Fibroblast of pulmonary artery (primary cell): ENCODE measurements at regions not wholly inside any gene's neighbourhood (a gene's known extent, or its start where the extent isn't known, plus 50 kb on each side); places are given as distances from the start of the nearest gene placed in this dataset.

ENCODE experiments used
- DNase-seq: peaks from one replicate; pipeline ENCODE4 v3.0.0-alpha.2; 2010; ENCODE audit warnings: low read depth
- H3K4me3 ChIP-seq: replicated peaks from 2 replicates; pipeline ENCODE4 v1.5.1; 2011; ENCODE audit warnings: low read depth, mild to moderate bottlenecking, control low read depth, low read length, moderate library complexity
- TF ChIP-seq, protein P1 (sequence below): IDR thresholded peaks from 2 replicates; pipeline ENCODE4 v1.5.1; 2011; ENCODE audit warnings: mild to moderate bottlenecking, control low read depth, low read length, inconsistent platforms; ENCODE audit errors: missing control alignments

DNA sequence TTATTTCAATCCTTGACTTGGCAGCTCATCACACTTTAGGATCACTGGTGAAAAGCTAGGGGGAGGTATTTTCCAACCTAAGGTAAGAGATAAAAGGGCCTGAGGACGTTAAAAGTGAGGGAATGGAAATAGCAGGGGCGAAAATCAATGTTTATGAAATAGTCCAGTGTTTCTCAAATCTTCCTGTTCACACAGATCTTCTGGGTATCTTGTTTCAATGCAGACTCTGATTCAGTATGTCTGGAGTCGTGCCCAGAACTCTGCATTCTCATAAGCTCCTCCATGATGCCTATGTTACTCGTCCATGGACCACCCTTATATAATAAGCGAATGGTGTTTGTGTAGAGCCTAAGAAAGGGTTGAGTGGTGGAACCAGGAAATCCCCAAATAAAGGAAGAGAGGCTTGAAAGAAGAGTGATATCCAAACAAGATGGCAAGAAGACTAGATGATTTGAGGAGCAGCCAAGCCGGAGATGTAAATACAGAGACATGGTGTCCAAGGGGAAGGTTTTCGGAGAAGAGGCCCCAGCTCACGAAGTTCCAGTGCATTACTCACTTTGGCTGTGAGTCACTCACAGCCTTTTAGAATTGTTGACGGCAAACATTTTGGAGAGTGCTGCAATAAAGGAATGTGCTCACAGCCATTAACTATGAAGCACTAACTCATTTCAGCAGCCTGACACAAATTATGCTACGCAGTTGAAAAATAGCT, 215.6 kb upstream of the PPARGC1A start:
- H3K4me3 ChIP-seq, result no peak overlapping the region
- TF ChIP-seq, protein P1, sequence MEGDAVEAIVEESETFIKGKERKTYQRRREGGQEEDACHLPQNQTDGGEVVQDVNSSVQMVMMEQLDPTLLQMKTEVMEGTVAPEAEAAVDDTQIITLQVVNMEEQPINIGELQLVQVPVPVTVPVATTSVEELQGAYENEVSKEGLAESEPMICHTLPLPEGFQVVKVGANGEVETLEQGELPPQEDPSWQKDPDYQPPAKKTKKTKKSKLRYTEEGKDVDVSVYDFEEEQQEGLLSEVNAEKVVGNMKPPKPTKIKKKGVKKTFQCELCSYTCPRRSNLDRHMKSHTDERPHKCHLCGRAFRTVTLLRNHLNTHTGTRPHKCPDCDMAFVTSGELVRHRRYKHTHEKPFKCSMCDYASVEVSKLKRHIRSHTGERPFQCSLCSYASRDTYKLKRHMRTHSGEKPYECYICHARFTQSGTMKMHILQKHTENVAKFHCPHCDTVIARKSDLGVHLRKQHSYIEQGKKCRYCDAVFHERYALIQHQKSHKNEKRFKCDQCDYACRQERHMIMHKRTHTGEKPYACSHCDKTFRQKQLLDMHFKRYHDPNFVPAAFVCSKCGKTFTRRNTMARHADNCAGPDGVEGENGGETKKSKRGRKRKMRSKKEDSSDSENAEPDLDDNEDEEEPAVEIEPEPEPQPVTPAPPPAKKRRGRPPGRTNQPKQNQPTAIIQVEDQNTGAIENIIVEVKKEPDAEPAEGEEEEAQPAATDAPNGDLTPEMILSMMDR, result peak; percentile 2
- DNase-seq, result peak; percentile 90

DNA sequence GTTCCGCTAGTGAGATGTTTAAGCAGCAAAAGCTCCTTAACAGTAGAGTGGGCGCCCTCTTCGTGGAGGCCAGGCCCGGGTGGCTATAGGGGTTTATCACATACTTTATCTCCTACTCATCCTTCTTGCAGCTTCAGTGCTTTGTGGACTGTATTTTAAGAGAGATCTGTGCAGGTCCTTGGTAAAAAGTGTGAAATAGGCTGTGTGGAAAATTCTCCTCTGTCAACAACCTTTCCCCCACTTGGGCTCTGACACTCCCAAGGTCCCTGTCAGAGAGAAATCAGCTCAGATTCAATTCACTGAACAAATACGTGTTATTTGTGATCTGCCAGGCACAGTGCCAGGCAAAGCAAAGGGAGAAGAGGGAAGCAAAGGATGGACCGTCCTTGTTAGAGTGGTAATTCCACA, 214.3 kb upstream of the PPARGC1A start:
- TF ChIP-seq, protein P1, result no peak
- H3K4me3 ChIP-seq, result no peak overlapping the region
- peak; percentile 32 for DNase-seq

DNA sequence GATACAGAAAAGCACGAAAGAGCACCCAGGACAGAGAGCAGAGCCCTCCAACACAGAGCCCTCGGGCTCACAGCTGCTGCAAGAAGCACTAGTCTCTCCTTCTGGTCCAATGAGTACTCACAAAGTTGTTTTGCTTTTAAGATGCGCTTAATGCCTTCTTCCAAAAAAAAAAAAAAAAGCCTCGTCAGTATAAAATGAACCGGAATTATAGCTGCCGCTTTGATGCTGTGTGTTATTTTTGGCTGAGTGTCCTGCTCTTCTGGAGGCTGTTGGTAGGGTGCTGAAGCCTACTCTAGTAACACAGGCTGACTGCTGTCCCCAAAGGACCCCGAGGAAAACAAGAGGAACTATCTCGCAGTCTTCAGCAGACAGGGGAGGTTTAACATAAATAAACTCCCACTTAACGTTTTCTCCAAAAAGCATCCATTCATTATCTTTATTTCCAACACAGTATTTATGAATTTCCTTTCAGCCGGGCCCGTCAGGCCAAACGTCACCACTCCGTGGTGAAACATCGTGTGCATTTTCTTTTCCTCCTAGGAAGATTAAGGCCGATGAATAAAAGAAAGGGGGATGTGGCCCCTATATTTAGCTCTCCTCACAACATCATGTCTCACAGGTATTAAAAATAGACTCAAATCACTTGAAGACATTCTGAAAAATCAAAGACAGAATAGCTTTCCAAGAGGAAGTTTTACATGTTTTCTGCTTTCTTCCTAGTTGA, 213.7 kb upstream of the PPARGC1A start:
- no peak overlapping the region for H3K4me3 ChIP-seq
- TF ChIP-seq, protein P1, result no peak
- DNase-seq, result peak; percentile 72

DNA sequence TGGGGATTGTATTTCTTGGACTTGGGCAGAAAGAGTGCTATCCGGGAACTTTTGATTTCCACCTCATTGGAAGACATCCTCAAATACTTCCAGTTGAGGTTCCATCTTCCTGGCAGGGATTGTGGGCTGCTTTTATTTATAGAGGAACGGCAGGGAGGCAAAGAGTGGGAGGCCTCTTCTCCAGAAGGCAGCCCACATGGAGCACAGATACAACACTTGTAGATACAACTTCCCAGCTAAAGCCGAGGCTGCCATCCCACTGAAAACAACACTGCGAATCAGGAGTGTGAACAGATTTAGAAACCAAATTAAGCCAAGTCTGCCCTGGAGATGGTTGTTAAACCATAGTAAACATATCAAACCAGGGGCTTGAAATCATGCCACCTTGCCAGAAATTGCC, 212.8 kb upstream of the PPARGC1A start:
- TF ChIP-seq, protein P1, result no peak
- no peak overlapping the region for H3K4me3 ChIP-seq
- DNase-seq, result no peak

DNA sequence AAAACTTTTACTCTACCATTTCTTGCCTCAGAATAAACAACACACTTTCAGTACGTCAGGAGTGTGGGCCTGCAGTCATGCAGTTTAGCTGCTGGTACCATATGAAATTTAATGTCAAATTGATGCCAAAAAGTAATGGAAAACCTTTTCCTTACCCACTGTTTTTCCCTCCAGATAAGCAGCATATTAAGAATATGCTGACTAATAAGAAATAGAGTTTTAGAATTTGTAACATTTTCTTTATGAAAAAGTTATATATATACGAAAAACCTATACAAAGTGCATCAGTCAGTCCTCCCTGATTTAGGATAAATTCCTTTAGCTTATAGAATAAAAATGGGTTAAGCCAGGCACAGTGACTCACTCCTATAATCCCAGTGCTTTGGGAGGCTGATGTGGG, 206.8 kb upstream of the PPARGC1A start:
- TF ChIP-seq, protein P1, result no peak
- no peak for DNase-seq
- H3K4me3 ChIP-seq, result no peak overlapping the region

DNA sequence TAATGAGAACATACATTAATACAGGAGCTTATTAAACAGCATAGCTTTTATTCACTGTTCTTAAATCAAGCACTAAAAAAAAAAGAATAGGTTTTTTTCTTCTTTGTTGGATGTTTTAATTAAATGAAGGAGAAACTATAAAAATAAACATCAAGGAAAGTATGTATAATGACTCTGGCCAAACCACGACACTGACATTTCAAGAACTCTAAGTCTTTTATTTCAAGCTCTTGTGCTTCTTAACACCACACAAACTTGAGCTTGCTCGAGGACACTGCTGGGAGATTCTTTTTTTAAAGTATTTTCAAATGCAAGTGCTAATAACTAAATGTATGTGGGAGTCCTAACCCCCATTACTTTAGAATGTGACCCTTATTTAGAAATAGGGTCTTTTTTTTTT, 204.9 kb upstream of the PPARGC1A start:
- H3K4me3 ChIP-seq, result no peak overlapping the region
- TF ChIP-seq, protein P1, result no peak
- no peak for DNase-seq
